Spleen (tissue), 7 donors: ENCODE measurements at regions not wholly inside any gene's neighbourhood (a gene's known extent, or its start where the extent isn't known, plus 50 kb on each side); places are given as distances from the start of the nearest gene placed in this dataset.

Source experiments
- POLR2A ChIP-seq, 3 donors: fragments of 450-650 bp; IDR thresholded peaks; one replicate each; pipeline ENCODE4 v1.5.1; 2017; ENCODE audit warnings: antibody characterized with exemption in 3 of 3, mild to moderate bottlenecking in 1 of 3
- POLR2AphosphoS5 ChIP-seq, 3 donors: sonication (generic); formaldehyde crosslinking; IDR thresholded peaks; one replicate each; pipeline ENCODE4 v1.5.1; 2017; ENCODE audit warnings: antibody characterized with exemption in 3 of 3
- TF ChIP-seq, protein P1 (sequence below), 11 experiments: fragments of 200-600 bp in 7 of 11; fragments of 450-650 bp in 4 of 11; sonication (generic) in 4 of 11; IDR thresholded peaks in 8 of 11; conservative IDR thresholded peaks in 3 of 11; 1 replicate in 7 of 11; 2 replicates in 4 of 11; pipeline versions ENCODE4 v1.4.0 to v1.8.0; 2016 to 2021; ENCODE audit warnings: antibody characterized with exemption in 11 of 11, inconsistent platforms in 4 of 11, mild to moderate bottlenecking in 1 of 11
- donor health status: DM: no; HTN: no; CAD: no; lungs with moderate emphysema.
- donor health status: DM: no; HTN: no; CAD: no.
- donor health status: DM: no; HTN: no; CAD: no.

GRCh38 chr9:135210676-135211523 is 123.4 kb downstream of the OLFM1 start:
- TF ChIP-seq, protein P1, sequence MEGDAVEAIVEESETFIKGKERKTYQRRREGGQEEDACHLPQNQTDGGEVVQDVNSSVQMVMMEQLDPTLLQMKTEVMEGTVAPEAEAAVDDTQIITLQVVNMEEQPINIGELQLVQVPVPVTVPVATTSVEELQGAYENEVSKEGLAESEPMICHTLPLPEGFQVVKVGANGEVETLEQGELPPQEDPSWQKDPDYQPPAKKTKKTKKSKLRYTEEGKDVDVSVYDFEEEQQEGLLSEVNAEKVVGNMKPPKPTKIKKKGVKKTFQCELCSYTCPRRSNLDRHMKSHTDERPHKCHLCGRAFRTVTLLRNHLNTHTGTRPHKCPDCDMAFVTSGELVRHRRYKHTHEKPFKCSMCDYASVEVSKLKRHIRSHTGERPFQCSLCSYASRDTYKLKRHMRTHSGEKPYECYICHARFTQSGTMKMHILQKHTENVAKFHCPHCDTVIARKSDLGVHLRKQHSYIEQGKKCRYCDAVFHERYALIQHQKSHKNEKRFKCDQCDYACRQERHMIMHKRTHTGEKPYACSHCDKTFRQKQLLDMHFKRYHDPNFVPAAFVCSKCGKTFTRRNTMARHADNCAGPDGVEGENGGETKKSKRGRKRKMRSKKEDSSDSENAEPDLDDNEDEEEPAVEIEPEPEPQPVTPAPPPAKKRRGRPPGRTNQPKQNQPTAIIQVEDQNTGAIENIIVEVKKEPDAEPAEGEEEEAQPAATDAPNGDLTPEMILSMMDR (IDR thresholded peaks at IDR 0.05 in 8 of 11, conservative IDR thresholded peaks at IDR 0.05 in 3 of 11) = no peak
- TF ChIP-seq POLR2A (IDR thresholded peaks at IDR 0.05) (no peak), POLR2AphosphoS5 (IDR thresholded peaks at IDR 0.05) (no peak)
